GM13977 (cell line): ENCODE measurements at regions not wholly inside any gene's neighbourhood (a gene's known extent, or its start where the extent isn't known, plus 50 kb on each side); places are given as distances from the start of the nearest gene placed in this dataset.
"Not testable (repeated sequence)": the region's sequence is repeated elsewhere in the genome, so short reads cannot be mapped to it uniquely, and the experiment has no call there.

Experiments used
- DNase-seq: peaks from one replicate; pipeline ENCODE4 v3.0.0; 2012; ENCODE audit warnings: low spot score
- CTCF ChIP-seq: IDR thresholded peaks from 2 replicates; pipeline ENCODE4 v1.5.1; 2012; ENCODE audit warnings: mild to moderate bottlenecking, control low read depth; ENCODE audit not compliant: insufficient read depth; ENCODE audit errors: extremely low read depth, missing control alignments
- in situ Hi-C: fragments of 300-500 bp; cut with MboI; formaldehyde crosslinking; loops from one replicate; pipeline ENCODE4 v1.12.0; 2022; ENCODE audit warnings: low sequenced_read_pairs, low pct_unique_long_range_greater_than_20kb, mixed read lengths, inconsistent platforms; ENCODE audit not compliant: unreplicated experiment

DNA sequence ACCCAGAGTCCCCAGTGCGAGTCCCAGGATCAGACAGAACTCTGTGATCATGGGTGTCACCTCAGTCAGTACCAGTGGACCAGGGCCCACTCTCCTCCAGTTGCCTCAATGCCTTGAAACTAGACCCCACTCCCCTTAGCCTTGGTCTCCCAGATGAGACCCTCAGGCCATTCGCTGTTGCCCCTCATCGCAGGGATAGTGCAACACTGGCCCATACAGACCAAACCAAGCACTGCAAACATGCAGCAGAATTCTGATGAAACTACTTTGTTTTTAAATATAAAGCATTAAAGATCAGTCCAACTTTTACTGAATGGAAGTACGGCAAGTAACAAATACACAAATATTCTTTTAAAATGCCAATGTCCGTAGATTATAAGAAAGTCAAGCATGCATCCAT, 101.2 kb upstream of the NT5E start:
- DNase-seq, result no peak
- TF ChIP-seq CTCF, result no peak
- in situ Hi-C loops, result no loop called here

GRCh38 chr6:85347812-85348211, 102.1 kb upstream of the NT5E start:
- no peak for DNase-seq
- in situ Hi-C loops, result no loop called here
- TF ChIP-seq CTCF, result no peak

DNA sequence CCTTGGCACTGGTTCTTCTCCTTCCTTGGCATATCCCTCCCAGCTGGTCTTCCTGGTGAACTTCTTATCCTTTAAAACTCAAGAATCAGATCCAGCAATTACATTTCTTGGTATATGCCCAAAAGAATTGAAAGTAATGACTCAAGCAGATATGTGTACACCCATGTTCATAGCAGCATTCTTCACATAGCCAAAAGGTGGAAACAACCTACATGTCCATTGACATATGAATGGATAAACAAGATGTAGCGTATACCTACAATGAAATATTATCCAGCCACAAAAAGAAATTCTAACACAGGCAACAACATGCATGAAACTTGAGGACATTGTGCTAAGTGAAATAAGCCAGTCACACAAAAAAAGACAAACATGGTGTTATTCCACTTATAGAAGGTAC, 103.7 kb upstream of the NT5E start:
- TF ChIP-seq CTCF, result no peak
- in situ Hi-C loops, result no loop called here
- no peak for DNase-seq

- no peak for DNase-seq
- TF ChIP-seq CTCF, result no peak
- in situ Hi-C loops, result no loop called here
Observed at GRCh38 chr6:85344996-85345395, 104.9 kb upstream of the NT5E start.

GRCh38 chr6:85343428-85343827, 106.5 kb upstream of the NT5E start:
- in situ Hi-C loops, result no loop called here
- DNase-seq, result no peak
- no peak for TF ChIP-seq CTCF

DNA sequence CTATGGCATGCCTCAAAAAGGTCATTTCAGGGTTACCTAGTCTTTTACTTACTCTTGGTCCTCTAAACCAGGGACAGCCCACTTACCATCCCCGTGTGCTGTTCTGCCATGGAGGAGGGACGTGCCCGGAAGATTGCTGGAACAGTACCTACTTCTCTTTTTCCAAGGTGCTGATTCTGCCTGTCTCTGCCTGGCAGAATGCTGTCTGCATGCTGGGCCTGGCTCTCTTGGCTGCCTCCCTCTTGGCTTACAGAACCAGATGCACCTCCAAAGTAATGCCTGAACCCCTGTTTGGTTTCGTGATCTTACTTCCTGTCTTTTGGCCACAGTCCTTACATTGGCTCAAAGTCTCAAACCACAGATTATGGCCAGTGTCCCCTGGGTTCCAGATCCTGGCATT, 120.7 kb upstream of the NT5E start:
- in situ Hi-C loops, result no loop called here
- TF ChIP-seq CTCF, result no peak
- no peak for DNase-seq

- DNase-seq, in situ Hi-C loops: not testable (repeated sequence)
Observed at GRCh38 chr6:85325811-85326210, 124.1 kb upstream of the NT5E start.
